NCI-H2029 (cell line): ENCODE measurements at regions not wholly inside any gene's neighbourhood (a gene's known extent, or its start where the extent isn't known, plus 50 kb on each side); places are given as distances from the start of the nearest gene placed in this dataset.
"Not testable (repeated sequence)": the region's sequence is repeated elsewhere in the genome, so short reads cannot be mapped to it uniquely, and the experiment has no call there.

Experiments used
- DNase-seq: peaks from one replicate; lab custom pipeline; 2025; lab: John Stamatoyannopoulos, UW

GRCh38 chr4:14919785-14920184 is 82.5 kb upstream of the CPEB2 start:
- DNase-seq: no peak

GRCh38 chr4:14920237-14920636 is 82.0 kb upstream of the CPEB2 start:
- no peak for DNase-seq

- DNase-seq: no peak
Observed at GRCh38 chr4:14920759-14921320, 81.4 kb upstream of the CPEB2 start.

DNA sequence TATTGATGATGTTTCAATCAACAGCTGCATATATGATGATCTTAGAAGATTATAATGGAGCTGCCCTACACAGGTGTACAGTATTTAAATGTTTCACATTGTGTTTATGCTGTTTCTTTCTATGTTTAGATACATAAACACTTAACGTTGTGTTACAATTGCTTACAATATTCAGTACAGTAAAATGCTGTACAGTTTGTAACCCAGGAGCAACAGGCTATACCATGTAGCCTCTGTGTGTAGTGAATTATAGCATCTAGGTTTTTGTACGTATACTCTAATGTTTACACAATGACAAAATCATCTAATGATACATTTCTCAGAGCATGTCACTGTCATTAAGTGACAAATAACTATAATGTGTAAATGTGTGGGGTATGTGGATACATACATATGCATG is 80.5 kb upstream of the CPEB2 start:
- DNase-seq: not testable (repeated sequence)

DNA sequence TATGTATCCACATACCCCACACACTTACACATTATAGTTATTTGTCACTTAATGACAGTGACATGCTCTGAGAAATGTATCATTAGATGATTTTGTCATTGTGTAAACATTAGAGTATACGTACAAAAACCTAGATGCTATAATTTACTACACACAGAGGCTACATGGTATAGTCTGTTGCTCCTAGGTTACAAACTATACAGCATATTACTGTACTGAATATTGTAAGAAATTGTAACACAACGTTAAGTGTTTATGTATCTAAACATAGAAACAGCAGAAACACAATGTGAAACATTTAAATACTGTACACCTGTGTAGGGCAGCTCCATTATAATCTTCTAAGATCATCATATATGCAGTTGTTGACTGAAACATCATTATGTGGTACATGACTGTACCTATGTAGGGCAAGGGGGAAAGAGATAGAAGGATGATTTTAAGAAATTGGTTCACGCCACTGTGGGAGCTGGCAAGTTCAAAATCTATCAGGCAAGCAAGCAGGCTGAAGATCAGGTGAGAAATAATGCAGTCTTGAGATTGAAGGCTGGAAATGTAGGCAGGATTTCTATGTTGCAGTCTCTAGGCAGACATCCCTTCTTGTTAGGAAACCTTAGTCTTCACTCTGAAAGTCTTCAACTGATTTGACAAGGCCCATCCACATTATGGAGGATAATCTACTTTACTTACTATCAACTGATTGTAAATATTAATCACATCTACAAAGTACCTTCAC is 78.0 kb upstream of the CPEB2 start:
- DNase-seq: no peak

DNA sequence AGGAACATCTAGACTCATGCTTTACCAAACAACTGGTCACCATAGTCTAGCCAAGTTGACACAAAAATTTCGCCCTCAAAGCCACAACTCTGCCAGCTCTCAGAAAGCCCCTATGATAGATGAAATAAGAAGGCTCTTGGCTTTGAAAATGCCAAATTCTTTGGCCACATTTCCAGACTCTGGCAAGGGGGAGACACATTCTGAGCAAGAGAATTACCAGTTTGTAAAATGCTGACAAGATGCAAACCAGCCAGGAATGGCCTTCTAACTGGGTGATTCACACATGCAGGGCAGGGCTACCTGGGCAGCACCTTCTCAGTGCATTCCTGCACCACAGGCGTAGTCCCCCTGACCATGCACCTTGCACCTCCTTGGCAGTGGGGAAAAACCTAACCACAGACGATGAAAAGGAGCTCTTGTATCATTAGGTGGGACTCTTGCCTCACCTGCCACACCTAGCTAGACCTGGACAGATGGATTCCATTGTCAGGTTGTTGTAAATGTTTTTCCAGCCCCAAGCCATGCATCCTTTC is 77.4 kb upstream of the CPEB2 start:
- no peak for DNase-seq

GRCh38 chr4:14925471-14925870 is 76.8 kb upstream of the CPEB2 start:
- no peak for DNase-seq

- DNase-seq: no peak
Observed at GRCh38 chr4:14926368-14926767, 75.9 kb upstream of the CPEB2 start.

DNA sequence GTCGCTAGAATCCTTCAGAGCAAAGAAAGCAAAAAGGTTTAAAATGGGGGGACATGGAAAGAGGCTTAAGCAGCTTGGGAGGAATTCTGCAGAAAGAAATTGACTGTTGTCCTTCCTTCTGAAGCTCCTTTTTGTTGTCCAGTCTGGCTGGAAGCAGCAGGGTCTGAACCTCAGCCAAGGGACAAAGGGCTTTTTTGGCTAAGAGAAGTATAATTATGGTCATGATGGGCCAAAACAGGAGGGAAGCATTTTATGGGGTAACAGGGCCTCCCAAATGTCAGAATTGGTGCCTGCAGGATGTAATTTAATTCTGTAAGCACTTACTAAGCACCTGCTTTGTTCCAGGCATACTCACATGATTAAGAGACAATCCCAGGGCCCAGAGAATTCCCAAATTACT is 74.2 kb upstream of the CPEB2 start:
- DNase-seq: no peak

DNA sequence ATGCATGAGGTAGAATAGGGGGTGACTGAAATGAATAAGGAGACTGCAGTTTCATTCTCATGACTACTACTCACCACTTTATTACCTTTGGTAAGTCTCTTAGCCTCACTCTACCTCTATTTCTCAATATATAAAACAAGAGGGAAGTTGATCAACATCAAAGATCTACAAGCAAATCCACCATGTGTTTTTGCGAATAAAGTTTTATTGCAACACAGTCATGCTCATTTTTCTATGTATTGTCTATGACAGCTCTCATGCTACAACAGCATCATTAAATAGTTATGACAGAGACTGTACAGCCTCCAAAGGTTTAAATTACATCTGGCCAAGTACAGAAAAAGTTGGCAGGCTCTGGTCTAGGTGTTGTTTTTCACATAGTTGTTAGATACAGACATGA is 72.6 kb upstream of the CPEB2 start:
- DNase-seq: no peak

DNA sequence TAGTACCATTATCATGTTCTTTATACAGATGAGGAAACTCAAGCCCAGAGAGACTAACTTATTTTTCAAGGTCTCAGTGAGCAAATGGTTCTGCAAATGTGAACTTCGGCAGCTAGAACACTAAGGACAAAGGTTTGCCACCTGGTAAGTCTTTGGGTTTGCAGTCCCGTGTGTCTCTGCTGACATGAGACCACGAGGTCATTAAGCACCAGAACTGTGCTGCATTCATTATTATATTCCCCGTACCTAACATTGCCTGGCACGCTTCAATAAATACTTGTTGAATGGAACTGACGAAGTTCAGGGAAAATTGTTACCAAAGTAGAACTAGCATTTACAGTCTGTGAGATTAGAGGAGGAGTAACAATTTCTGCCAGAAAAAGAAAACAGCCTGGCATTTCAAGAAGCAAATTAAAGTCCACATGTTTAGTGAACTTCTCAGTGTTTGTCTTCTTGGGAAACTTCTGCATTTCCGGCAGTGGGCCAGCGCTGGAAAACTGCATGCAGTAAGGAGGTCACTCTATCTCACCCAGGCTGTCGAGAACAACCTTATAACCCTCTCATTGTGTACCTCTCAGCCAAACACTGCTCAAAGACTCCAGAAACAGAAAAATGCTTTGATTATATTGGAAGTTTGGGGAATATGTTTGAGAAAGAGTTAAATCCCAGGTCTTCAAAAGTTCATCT is 67.4 kb upstream of the CPEB2 start:
- no peak for DNase-seq

DNA sequence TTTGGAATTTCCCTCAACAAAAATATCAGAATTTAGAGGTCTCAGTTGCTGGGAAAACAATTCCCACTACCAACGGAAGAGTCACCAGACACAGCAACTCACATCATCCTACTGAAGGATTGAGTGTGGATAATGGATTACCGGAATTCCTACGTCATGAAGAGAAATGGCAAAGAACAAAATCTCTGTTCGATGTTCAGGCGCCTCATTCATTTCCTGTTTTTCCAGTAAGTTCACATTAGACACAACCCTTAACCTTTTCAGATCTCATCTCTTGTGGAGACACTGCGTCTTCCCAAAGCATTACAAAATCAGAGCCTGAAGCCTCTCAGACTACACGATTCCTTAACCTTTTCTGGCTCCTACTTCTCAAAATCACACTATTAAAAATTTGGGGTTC is 58.5 kb upstream of the CPEB2 start:
- DNase-seq: no peak

GRCh38 chr4:14952352-14952751 is 49.9 kb upstream of the CPEB2 start:
- DNase-seq: no peak
